GM12878 (cell line): ENCODE measurements at regions not wholly inside any gene's neighbourhood (a gene's known extent, or its start where the extent isn't known, plus 50 kb on each side); places are given as distances from the start of the nearest gene placed in this dataset.

ENCODE experiments used
- ATAC-seq: fragments of 200-7000 bp; cut with Tn5 transposase; 3 replicates; pipeline ENCODE4 v1.9.1; 2020; ENCODE audit warnings: mild to moderate bottlenecking, moderate library complexity
- BruUV-seq: library from RNA; stranded (reverse); fragments of 400-500 nt; replicated peaks from 2 replicates; lab custom pipeline; 2021; lab: Mats Ljungman, UMichigan
- CTCF ChIA-PET: fragments of 300-600 bp; sonication (Branson Sonifier 250); formaldehyde crosslinking; extraction: SDS; loops from one replicate; lab custom pipeline; 2021; ENCODE audit warnings: inconsistent platforms; lab: Yijun Ruan, JAX
- POLR2A ChIA-PET: fragments of 350-600 bp; formaldehyde crosslinking; extraction: SDS; loops from one replicate; lab custom pipeline; 2021; ENCODE audit warnings: inconsistent platforms; lab: Charles Lee
- RAD21 ChIA-PET: fragments of 300-600 bp; sonication (Branson Sonifier 250); formaldehyde crosslinking; loops from one replicate; lab custom pipeline; 2023; ENCODE audit warnings: antibody characterized with exemption; ENCODE audit not compliant: unreplicated experiment; lab: Charles Lee
- SMC1A ChIA-PET: fragments of 300-600 bp; sonication (Branson Sonifier 250); formaldehyde crosslinking; loops from one replicate; lab custom pipeline; 2023; ENCODE audit not compliant: unreplicated experiment, uncharacterized antibody; lab: Charles Lee
- DNase-seq: peaks from one replicate; pipeline ENCODE4 v3.0.0-alpha.2; 2011; ENCODE audit warnings: low read depth, low spot score
- FAIRE-seq: peaks from 3 replicates; lab custom pipeline; 2011; peaks lifted over from hg19 to GRCh38; lab: Jason Lieb, UNC
- H2AFZ ChIP-seq: 2 replicates; pipeline ENCODE4 v1.6.0; 2011; ENCODE audit warnings: low read depth, low read length, control low read depth; ENCODE audit not compliant: control insufficient read depth
- H3K27ac ChIP-seq: 2 replicates; pipeline ENCODE4 v1.5.1; 2011; ENCODE audit warnings: control low read depth; ENCODE audit not compliant: control insufficient read depth, insufficient read depth
- H3K27me3 ChIP-seq, 2 experiments: replicated peaks in 1 of 2; 2 replicates each; pipeline versions ENCODE4 v1.6.0 to v1.6.1; 2011; ENCODE audit warnings: low read length in 1 of 2; ENCODE audit not compliant: control insufficient read depth in 2 of 2, insufficient read depth in 2 of 2
- H3K36me3 ChIP-seq, 2 experiments: 2 replicates each; pipeline ENCODE4 v1.5.1; 2011; ENCODE audit warnings: low read length in 1 of 2; ENCODE audit not compliant: control insufficient read depth in 2 of 2, insufficient read depth in 2 of 2
- H3K4me1 ChIP-seq: 2 replicates; pipeline ENCODE4 v1.6.1; 2011; ENCODE audit warnings: mild to moderate bottlenecking, low read length, moderate library complexity, mixed read lengths; ENCODE audit not compliant: control insufficient read depth, insufficient read depth
- H3K4me2 ChIP-seq: 2 replicates; pipeline ENCODE4 v1.6.0; 2011; ENCODE audit warnings: control low read depth; ENCODE audit not compliant: control insufficient read depth, insufficient read depth
- H3K4me3 ChIP-seq: fragments of 200-600 bp; sonication (generic); 2 replicates; pipeline ENCODE4 v1.5.1; 2016
- H3K79me2 ChIP-seq: 2 replicates; pipeline ENCODE4 v1.6.0; 2011; ENCODE audit warnings: low read length; ENCODE audit not compliant: control insufficient read depth, insufficient read depth
- H3K9ac ChIP-seq: 2 replicates; pipeline ENCODE4 v1.8.0; 2011; ENCODE audit warnings: low read length, control low read depth, mixed read lengths; ENCODE audit not compliant: control insufficient read depth, insufficient read depth
- H3K9me3 ChIP-seq: replicated peaks from 3 replicates; pipeline ENCODE4 v1.5.1; 2011; ENCODE audit warnings: mild to moderate bottlenecking, low read length; ENCODE audit not compliant: control insufficient read depth, insufficient read depth
- H4K20me1 ChIP-seq: 2 replicates; pipeline ENCODE4 v1.6.0; 2011; ENCODE audit not compliant: control insufficient read depth, insufficient read depth
- CUX1 ChIP-seq: IDR thresholded peaks from 2 replicates; pipeline ENCODE4 v1.6.1; 2012; ENCODE audit warnings: improper control_type of control experiment, low read depth, low read length; ENCODE audit not compliant: insufficient replicate concordance
- NFXL1 ChIP-seq: fragments of 450-650 bp; IDR thresholded peaks from 2 replicates; pipeline ENCODE4 v1.6.1; 2017; ENCODE audit warnings: antibody characterized with exemption, mild to moderate bottlenecking, borderline replicate concordance
- SMAD5 ChIP-seq: IDR thresholded peaks from 2 replicates; pipeline ENCODE4 v1.6.1; 2016; ENCODE audit warnings: antibody characterized with exemption, low read depth
- WGBS: methylation state at CpG from one replicate; pipeline ENCODE4 v1.1.6; 2016; ENCODE audit warnings: low lambda C conversion rate; ENCODE audit not compliant: insufficient replicate concordance, insufficient coverage; ENCODE audit errors: missing lambda C conversion rate; 5-methylcytosine and 5-hydroxymethylcytosine counted together
- in situ Hi-C: fragments of 300-500 bp; cut with MboI; formaldehyde crosslinking; loops from 9 replicates; pipeline ENCODE4 v1.14.3; 2018; ENCODE audit warnings: mixed read lengths
- intact Hi-C: fragments of 100-400 bp; cut with micrococcal nuclease; formaldehyde crosslinking; loops from one replicate; pipeline ENCODE4 v1.14.2; 2022; ENCODE audit not compliant: unreplicated experiment
- TF ChIP-seq, protein P1 (sequence below): fragments of 450-650 bp; IDR thresholded peaks from 2 replicates; pipeline ENCODE4 v1.6.1; 2017; ENCODE audit warnings: borderline replicate concordance
- TF ChIP-seq, protein P2 (sequence below): fragments of 450-650 bp; IDR thresholded peaks from 2 replicates; pipeline ENCODE4 v1.6.1; 2016; ENCODE audit warnings: mild to moderate bottlenecking, moderate library complexity, borderline replicate concordance

- peak; percentile 17 for TF ChIP-seq CUX1
Measured at GRCh38 chr6:26224547-26224912, 137.3 kb downstream of the HFE start (continued).

GRCh38 chr6:26224940-26225847 lies 138.0 kb downstream of the HFE start:
- Histone ChIP-seq H3K4me3 (peak overlapping the region; percentile 79), H3K79me2 (peaks cover 7% of the 10 kb centered on the region), H4K20me1 (no peaks in the 10 kb centered on the region), H3K36me3 (no peaks in the 10 kb centered on the region), H3K27me3 (no peaks in the 10 kb centered on the region), H3K4me2 (peak overlapping the region; percentile 56), H3K9me3 (peaks cover 8% of the 10 kb centered on the region; the same call in 2 of the 3 replicates), H2AFZ (no peak overlapping the region), H3K27ac (peak overlapping the region; percentile 96), H3K9ac (peak overlapping the region; percentile 81), H3K4me1 (peaks cover 13% of the 10 kb centered on the region)
- BruUV-seq = no TSS peak
- POLR2A ChIA-PET = interaction anchor here (0.5 to 3.8 kb wide), 6 partner anchors 9 to 925 kb away, joined by 3 to 28 read pairs (median 4); a partner anchor contains a TSS
- FAIRE-seq (no peak), ATAC-seq (no peak), DNase-seq (no peak)
- in situ Hi-C loops (no loop called here), intact Hi-C loops (loop anchor here (1.0 kb wide), 1 partner anchor 8 kb away; no protein-coding TSS in a partner anchor)
- RAD21 ChIA-PET = no interaction called here
- CTCF ChIA-PET = interaction anchor here (0.7 to 1.6 kb wide), 4 partner anchors 12 to 33 kb away, joined by 3 to 5 read pairs (median 4); no protein-coding TSS in a partner anchor
- WGBS = 92% methylated on average over 51 of the region's 51 CpGs
- SMC1A ChIA-PET = interaction anchor here (1.5 to 3.0 kb wide), 4 partner anchors 8 to 13 kb away, joined by 4 to 18 read pairs (median 5); a partner anchor contains a TSS
- TF ChIP-seq, protein P1, sequence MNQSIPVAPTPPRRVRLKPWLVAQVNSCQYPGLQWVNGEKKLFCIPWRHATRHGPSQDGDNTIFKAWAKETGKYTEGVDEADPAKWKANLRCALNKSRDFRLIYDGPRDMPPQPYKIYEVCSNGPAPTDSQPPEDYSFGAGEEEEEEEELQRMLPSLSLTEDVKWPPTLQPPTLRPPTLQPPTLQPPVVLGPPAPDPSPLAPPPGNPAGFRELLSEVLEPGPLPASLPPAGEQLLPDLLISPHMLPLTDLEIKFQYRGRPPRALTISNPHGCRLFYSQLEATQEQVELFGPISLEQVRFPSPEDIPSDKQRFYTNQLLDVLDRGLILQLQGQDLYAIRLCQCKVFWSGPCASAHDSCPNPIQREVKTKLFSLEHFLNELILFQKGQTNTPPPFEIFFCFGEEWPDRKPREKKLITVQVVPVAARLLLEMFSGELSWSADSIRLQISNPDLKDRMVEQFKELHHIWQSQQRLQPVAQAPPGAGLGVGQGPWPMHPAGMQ = no peak
- TF ChIP-seq SMAD5 (no peak), NFXL1 (no peak)
- TF ChIP-seq, protein P2, sequence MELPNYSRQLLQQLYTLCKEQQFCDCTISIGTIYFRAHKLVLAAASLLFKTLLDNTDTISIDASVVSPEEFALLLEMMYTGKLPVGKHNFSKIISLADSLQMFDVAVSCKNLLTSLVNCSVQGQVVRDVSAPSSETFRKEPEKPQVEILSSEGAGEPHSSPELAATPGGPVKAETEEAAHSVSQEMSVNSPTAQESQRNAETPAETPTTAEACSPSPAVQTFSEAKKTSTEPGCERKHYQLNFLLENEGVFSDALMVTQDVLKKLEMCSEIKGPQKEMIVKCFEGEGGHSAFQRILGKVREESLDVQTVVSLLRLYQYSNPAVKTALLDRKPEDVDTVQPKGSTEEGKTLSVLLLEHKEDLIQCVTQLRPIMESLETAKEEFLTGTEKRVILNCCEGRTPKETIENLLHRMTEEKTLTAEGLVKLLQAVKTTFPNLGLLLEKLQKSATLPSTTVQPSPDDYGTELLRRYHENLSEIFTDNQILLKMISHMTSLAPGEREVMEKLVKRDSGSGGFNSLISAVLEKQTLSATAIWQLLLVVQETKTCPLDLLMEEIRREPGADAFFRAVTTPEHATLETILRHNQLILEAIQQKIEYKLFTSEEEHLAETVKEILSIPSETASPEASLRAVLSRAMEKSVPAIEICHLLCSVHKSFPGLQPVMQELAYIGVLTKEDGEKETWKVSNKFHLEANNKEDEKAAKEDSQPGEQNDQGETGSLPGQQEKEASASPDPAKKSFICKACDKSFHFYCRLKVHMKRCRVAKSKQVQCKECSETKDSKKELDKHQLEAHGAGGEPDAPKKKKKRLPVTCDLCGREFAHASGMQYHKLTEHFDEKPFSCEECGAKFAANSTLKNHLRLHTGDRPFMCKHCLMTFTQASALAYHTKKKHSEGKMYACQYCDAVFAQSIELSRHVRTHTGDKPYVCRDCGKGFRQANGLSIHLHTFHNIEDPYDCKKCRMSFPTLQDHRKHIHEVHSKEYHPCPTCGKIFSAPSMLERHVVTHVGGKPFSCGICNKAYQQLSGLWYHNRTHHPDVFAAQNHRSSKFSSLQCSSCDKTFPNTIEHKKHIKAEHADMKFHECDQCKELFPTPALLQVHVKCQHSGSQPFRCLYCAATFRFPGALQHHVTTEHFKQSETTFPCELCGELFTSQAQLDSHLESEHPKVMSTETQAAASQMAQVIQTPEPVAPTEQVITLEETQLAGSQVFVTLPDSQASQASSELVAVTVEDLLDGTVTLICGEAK = 0 out of 2 replicates have a peak, but pooled peaks have one; percentile 5
